GM12878 (cell line): ENCODE measurements at regions not wholly inside any gene's neighbourhood (a gene's known extent, or its start where the extent isn't known, plus 50 kb on each side); places are given as distances from the start of the nearest gene placed in this dataset.

Source experiments
- ATF7 ChIP-seq: fragments of 450-650 bp; IDR thresholded peaks from 2 replicates; pipeline ENCODE4 v1.6.1; 2016; ENCODE audit warnings: low read depth, mild to moderate bottlenecking
- BHLHE40 ChIP-seq, 2 experiments: fragments of 450-650 bp in 1 of 2; IDR thresholded peaks; 2 replicates each; pipeline ENCODE4 v1.6.1; 2011 to 2017; ENCODE audit warnings: low read depth in 2 of 2, borderline replicate concordance in 1 of 2, improper control_type of control experiment in 1 of 2, low read length in 1 of 2, mild to moderate bottlenecking in 1 of 2
- CEBPB ChIP-seq, 2 experiments: fragments of 150-350 bp in 1 of 2; IDR thresholded peaks; 2 replicates each; pipeline ENCODE4 v1.6.1; 2012 to 2014; ENCODE audit warnings: low read depth in 2 of 2, low read length in 2 of 2, borderline replicate concordance in 1 of 2, inconsistent platforms in 1 of 2
- ETV6 ChIP-seq, 2 experiments: fragments of 450-650 bp in 1 of 2; IDR thresholded peaks in 1 of 2; conservative IDR thresholded peaks in 1 of 2; 2 replicates each; pipeline ENCODE4 v1.6.1; 2014; ENCODE audit warnings: antibody characterized with exemption in 1 of 2, borderline replicate concordance in 1 of 2, low read depth in 1 of 2, mild to moderate bottlenecking in 1 of 2, moderate library complexity in 1 of 2
- FOS ChIP-seq: IDR thresholded peaks from 3 replicates; pipeline ENCODE4 v1.6.1; 2011; ENCODE audit warnings: borderline replicate concordance; ENCODE audit not compliant: insufficient read length; ENCODE audit errors: extremely low read depth
- HDAC6 ChIP-seq: fragments of 200-600 bp; sonication (generic); IDR thresholded peaks from one replicate; pipeline ENCODE4 v1.8.0; 2017; ENCODE audit warnings: antibody characterized with exemption; ENCODE audit not compliant: unreplicated experiment
- HDGF ChIP-seq: fragments of 450-650 bp; IDR thresholded peaks from 2 replicates; pipeline ENCODE4 v1.6.1; 2016; ENCODE audit warnings: antibody characterized with exemption
- IKZF1 ChIP-seq: fragments of 450-650 bp; conservative IDR thresholded peaks from 2 replicates; pipeline ENCODE4 v1.6.1; 2017; ENCODE audit warnings: antibody characterized with exemption, mild to moderate bottlenecking
- KLF5 ChIP-seq: fragments of 450-650 bp; IDR thresholded peaks from 2 replicates; pipeline ENCODE4 v1.6.1; 2014; ENCODE audit warnings: mild to moderate bottlenecking; ENCODE audit not compliant: partially characterized antibody
- MEF2A ChIP-seq: IDR thresholded peaks from 2 replicates; pipeline ENCODE4 v1.6.1; 2011; ENCODE audit warnings: low read depth, mild to moderate bottlenecking, low read length, moderate library complexity; ENCODE audit not compliant: insufficient read depth
- MTA3 ChIP-seq: IDR thresholded peaks from 2 replicates; pipeline ENCODE4 v1.6.1; 2012; ENCODE audit warnings: low read length, inconsistent platforms, borderline replicate concordance
- NFYA ChIP-seq: IDR thresholded peaks from 2 replicates; pipeline ENCODE4 v1.6.1; 2011; ENCODE audit warnings: low read depth, mild to moderate bottlenecking, low read length, improper control_type of control experiment, borderline replicate concordance
- POLR2A ChIP-seq: IDR thresholded peaks from 2 replicates; pipeline ENCODE4 v1.6.1; 2011; ENCODE audit warnings: low read depth, mild to moderate bottlenecking, low read length
- POLR2AphosphoS2 ChIP-seq: IDR thresholded peaks from 2 replicates; pipeline ENCODE4 v1.6.1; 2011; ENCODE audit warnings: low read depth, mild to moderate bottlenecking, low read length, improper control_type of control experiment, moderate library complexity
- RUNX3 ChIP-seq: IDR thresholded peaks from 2 replicates; pipeline ENCODE4 v1.6.1; 2012; ENCODE audit warnings: low read length, inconsistent platforms
- SPI1 ChIP-seq: IDR thresholded peaks from 2 replicates; pipeline ENCODE4 v1.6.1; 2011; ENCODE audit warnings: low read depth, mild to moderate bottlenecking, low read length, moderate library complexity, borderline replicate concordance; ENCODE audit not compliant: insufficient read depth
- TBL1XR1 ChIP-seq: IDR thresholded peaks from 2 replicates; pipeline ENCODE4 v1.6.1; 2012; ENCODE audit warnings: low read depth, low read length, improper control_type of control experiment
- ZNF207 ChIP-seq: fragments of 450-650 bp; IDR thresholded peaks from 2 replicates; pipeline ENCODE4 v1.6.1; 2014; ENCODE audit warnings: antibody characterized with exemption, mild to moderate bottlenecking, borderline replicate concordance
- TF ChIP-seq, protein P1 (sequence below): fragments of 450-650 bp; conservative IDR thresholded peaks from 2 replicates; pipeline ENCODE4 v1.6.1; 2017; ENCODE audit warnings: mild to moderate bottlenecking, moderate library complexity
- TF ChIP-seq, protein P2 (sequence below): IDR thresholded peaks from 2 replicates; pipeline ENCODE4 v1.6.1; 2011; ENCODE audit warnings: mild to moderate bottlenecking, low read depth, low read length, moderate library complexity; ENCODE audit not compliant: insufficient replicate concordance
- TF ChIP-seq, protein P3 (sequence below): IDR thresholded peaks from 2 replicates; pipeline ENCODE4 v1.6.1; 2011; ENCODE audit warnings: low read depth, low read length, improper control_type of control experiment, borderline replicate concordance
- TF ChIP-seq, protein P4 (sequence below): fragments of 450-650 bp; IDR thresholded peaks from 2 replicates; pipeline ENCODE4 v1.6.1; 2018; ENCODE audit warnings: borderline replicate concordance, mild to moderate bottlenecking; ENCODE audit not compliant: partially characterized antibody
- TF ChIP-seq, protein P5 (sequence below): IDR thresholded peaks from 2 replicates; pipeline ENCODE4 v1.6.1; 2011; ENCODE audit warnings: low read depth, mild to moderate bottlenecking, low read length, moderate library complexity, borderline replicate concordance; ENCODE audit errors: extremely low read depth

DNA sequence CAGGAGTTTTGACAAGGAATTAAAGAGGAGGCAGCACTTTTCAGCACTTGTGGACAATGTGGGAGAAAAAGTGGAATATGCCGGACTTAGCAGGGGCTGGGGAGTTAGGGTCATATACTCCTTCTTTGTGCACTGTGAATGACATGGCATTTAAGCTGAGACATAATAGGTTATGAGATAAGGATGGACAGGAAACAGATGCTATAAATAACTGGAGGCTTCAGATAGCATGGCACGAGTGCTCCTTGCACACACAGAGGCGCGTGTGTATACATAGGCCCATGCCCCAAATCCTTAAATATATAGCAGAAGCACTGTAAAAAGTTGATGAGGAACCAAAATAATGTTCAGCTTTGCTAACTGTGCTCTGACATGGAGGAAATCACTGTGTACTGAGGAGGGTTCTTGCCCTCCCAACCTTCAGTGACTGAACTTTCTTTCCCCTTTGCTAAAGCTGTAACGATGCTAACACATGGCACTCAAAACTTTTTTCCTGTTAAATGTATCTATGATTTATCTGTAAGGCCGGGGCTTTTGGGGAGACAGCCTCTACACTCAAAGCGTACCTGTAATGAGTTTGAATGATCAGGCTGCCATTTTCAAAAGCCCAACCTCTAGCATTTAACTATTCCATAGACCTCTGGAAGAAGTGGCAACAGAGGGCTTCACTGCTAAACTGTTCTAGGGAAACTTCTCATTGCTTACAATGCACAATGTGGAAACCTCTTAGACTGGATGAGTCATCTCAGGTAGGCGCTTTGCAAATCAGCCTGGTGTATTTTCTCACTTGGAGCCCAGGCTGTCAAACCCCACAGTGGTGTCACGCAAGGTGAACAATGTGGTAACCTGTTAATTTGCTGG lies 784.6 kb downstream of the NR2F2 start (continued):
- TF ChIP-seq, protein P1, sequence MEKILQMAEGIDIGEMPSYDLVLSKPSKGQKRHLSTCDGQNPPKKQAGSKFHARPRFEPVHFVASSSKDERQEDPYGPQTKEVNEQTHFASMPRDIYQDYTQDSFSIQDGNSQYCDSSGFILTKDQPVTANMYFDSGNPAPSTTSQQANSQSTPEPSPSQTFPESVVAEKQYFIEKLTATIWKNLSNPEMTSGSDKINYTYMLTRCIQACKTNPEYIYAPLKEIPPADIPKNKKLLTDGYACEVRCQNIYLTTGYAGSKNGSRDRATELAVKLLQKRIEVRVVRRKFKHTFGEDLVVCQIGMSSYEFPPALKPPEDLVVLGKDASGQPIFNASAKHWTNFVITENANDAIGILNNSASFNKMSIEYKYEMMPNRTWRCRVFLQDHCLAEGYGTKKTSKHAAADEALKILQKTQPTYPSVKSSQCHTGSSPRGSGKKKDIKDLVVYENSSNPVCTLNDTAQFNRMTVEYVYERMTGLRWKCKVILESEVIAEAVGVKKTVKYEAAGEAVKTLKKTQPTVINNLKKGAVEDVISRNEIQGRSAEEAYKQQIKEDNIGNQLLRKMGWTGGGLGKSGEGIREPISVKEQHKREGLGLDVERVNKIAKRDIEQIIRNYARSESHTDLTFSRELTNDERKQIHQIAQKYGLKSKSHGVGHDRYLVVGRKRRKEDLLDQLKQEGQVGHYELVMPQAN: no peak
- TF ChIP-seq HDGF: no peak
- TF ChIP-seq HDAC6: no peak
- no peak for TF ChIP-seq MTA3
- TF ChIP-seq, protein P2, sequence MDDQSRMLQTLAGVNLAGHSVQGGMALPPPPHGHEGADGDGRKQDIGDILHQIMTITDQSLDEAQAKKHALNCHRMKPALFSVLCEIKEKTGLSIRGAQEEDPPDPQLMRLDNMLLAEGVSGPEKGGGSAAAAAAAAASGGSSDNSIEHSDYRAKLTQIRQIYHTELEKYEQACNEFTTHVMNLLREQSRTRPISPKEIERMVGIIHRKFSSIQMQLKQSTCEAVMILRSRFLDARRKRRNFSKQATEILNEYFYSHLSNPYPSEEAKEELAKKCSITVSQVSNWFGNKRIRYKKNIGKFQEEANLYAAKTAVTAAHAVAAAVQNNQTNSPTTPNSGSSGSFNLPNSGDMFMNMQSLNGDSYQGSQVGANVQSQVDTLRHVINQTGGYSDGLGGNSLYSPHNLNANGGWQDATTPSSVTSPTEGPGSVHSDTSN: no peak
- TF ChIP-seq, protein P3, sequence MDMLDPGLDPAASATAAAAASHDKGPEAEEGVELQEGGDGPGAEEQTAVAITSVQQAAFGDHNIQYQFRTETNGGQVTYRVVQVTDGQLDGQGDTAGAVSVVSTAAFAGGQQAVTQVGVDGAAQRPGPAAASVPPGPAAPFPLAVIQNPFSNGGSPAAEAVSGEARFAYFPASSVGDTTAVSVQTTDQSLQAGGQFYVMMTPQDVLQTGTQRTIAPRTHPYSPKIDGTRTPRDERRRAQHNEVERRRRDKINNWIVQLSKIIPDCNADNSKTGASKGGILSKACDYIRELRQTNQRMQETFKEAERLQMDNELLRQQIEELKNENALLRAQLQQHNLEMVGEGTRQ: no peak
- TF ChIP-seq IKZF1: peak; percentile 79
- TF ChIP-seq POLR2A: no peak
- TF ChIP-seq ATF7: peak; percentile 57; the same call in 1 of the 2 replicates
- no peak for TF ChIP-seq ZNF207
- no peak for TF ChIP-seq CEBPB (IDR thresholded peaks at IDR 0.05; ENCODE audit: borderline replicate concordance in 1 of 2, low read depth in 2 of 2, low read length in 2 of 2)
- TF ChIP-seq RUNX3: no peak
- TF ChIP-seq ETV6 (conservative IDR thresholded peaks at IDR 0.05 in 1 of 2, IDR thresholded peaks at IDR 0.05 in 1 of 2; ENCODE audit: borderline replicate concordance in 1 of 2, low read depth in 1 of 2): no peak
- TF ChIP-seq FOS: no peak
- no peak for TF ChIP-seq KLF5
- no peak for TF ChIP-seq POLR2AphosphoS2
- TF ChIP-seq, protein P4, sequence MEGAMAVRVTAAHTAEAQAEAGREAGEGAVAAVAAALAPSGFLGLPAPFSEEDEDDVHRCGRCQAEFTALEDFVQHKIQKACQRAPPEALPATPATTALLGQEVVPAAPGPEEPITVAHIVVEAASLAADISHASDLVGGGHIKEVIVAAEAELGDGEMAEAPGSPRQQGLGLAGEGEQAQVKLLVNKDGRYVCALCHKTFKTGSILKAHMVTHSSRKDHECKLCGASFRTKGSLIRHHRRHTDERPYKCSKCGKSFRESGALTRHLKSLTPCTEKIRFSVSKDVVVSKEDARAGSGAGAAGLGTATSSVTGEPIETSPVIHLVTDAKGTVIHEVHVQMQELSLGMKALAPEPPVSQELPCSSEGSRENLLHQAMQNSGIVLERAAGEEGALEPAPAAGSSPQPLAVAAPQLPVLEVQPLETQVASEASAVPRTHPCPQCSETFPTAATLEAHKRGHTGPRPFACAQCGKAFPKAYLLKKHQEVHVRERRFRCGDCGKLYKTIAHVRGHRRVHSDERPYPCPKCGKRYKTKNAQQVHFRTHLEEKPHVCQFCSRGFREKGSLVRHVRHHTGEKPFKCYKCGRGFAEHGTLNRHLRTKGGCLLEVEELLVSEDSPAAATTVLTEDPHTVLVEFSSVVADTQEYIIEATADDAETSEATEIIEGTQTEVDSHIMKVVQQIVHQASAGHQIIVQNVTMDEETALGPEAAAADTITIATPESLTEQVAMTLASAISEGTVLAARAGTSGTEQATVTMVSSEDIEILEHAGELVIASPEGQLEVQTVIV: no peak
- no peak for TF ChIP-seq MEF2A
- TF ChIP-seq NFYA: no peak
- TF ChIP-seq SPI1: no peak
- TF ChIP-seq, protein P5, sequence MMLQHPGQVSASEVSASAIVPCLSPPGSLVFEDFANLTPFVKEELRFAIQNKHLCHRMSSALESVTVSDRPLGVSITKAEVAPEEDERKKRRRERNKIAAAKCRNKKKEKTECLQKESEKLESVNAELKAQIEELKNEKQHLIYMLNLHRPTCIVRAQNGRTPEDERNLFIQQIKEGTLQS: no peak
- peak in 1 of 2 experiments; percentile 45; a peak in 2 of 4 replicates for TF ChIP-seq BHLHE40 (IDR thresholded peaks at IDR 0.05; ENCODE audit: borderline replicate concordance in 1 of 2, low read depth in 2 of 2, low read length in 1 of 2)
- TF ChIP-seq TBL1XR1: no peak
